Stimulated activated CD4-positive, alpha-beta T cell treated with anti-CD3 and anti-CD28 coated beads, Interleukin-15, amount 100 ng/mL, for 48 hours (primary cell): ENCODE measurements at regions not wholly inside any gene's neighbourhood (a gene's known extent, or its start where the extent isn't known, plus 50 kb on each side); places are given as distances from the start of the nearest gene placed in this dataset.

Source experiments
- DNase-seq, 2 donors: peaks; one replicate each; pipeline ENCODE4 v3.0.0-alpha.2; 2020; ENCODE audit warnings: low read depth in 2 of 2

DNA sequence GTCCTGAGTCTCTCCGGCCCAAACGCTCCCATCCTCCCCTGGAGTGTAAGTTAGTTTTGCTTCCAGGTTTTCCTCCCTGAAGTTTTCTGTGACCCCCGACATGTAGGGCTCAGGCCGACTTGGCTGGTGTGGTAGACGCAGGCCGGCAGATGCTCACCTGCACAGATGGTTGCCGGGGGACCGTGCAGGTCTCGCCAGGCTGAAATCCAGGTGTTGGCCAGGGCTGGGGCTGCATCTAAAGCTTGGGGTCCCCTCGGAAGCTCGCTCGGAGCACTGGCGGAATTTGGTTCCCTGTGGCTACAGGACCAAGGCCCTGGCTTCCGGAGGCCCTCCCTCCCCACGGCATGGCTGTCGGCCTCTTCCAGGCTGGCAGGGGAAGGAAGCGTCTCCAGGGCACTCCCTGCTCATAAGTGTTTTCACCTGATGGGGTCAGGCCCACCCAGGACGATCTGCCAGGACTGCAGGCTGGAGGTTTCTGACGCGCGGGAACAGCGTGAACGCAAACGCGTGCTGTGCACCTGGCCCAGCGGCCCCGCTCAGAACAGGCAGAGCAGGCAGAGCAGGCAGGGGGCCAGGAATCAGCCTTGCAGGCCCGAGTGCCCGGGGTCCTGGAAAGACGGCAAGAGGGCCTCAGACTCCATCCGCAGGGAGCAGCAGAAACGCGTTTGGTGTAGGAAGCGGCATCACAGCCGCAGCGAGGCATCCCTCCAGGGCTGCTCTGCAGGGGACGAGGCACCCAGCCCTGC lies 258.2 kb downstream of the BRD1 start:
- no peak for DNase-seq

DNA sequence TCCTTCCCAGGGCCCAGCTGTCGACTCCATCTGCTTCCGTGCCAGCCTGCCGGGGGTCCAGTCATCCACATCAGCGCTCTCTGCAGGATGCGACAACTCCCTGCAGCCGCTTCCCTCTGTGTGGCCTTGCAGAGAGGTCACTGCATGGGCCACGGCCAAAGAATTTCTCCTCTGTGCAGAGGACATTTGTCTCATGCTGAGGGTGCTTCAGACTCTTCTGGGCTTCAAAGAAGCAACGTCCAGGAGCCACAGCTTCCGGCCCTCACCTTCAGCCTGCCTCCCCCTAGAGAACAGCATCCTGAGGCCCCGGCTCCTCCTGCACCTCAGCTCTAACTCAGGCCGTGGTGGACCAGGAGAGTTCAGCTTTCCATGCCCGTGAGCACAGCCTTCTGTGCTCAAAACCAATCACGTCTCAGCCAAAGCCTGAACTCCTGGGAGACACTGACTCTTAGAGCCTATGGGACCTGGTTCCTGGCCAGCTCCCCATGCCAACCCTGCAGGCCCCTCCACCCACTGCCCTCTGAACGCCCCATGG lies 258.9 kb downstream of the BRD1 start:
- no peak for DNase-seq

DNA sequence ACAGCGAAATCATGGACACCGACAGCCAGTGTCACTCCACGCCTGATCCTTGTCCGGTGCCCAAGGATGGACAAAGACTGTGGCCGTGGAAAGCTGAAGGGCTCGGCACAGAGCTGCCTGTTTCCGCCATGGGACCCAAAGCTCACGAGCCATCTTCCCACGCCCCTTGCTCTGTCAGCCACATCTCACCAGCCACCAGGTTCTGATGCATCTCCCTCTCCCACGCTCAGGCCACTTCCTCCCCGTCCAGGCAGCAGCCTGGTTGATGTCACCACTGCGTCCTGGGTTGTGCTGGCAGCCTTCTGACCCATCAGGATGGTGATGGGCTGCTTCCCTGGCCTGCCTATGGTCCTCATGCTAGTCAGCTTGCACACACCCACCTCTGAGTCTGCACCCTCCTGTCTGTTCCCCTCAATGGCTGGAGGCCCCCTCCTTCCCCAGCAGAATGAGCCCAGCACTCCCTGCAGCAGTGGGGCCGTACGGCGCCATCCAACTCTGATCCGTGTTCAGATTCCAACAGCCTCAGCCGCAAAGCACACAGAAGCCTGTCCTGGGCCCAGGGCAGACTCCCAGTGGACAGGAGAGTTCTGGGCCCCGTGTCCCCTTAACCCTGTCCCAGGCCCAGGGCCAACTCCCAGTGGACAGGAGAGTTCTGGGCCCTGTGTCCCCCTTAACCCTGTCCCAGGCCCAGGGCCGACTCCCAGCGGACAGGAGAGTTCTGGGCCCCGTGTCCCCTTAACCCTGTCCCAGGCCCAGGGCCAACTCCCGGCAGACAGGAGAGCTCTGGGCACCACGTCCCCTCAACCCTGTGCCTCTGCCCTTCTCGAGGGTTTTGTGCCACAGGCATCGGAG lies 259.5 kb downstream of the BRD1 start:
- no peak for DNase-seq

DNA sequence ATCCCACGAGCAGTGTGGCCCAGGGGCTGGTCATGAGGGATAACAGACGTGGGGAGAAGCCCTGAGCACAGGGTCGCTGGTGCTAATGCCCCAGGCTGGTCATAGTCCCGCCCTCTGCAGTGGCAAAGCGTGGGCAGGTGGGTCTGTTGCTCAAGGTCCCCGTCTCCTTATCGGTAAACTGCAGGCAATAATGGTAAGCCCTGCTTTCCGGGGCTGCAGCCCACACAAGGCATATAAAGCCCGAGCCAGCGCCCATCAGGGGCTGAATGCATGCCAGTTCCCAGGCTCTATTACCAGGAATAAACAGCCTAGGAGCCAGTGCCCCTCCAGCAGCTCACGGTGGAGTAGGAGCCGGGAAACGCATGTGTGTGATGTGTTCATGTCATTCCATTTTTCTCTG lies 261.0 kb downstream of the BRD1 start:
- DNase-seq, result no peak

DNA sequence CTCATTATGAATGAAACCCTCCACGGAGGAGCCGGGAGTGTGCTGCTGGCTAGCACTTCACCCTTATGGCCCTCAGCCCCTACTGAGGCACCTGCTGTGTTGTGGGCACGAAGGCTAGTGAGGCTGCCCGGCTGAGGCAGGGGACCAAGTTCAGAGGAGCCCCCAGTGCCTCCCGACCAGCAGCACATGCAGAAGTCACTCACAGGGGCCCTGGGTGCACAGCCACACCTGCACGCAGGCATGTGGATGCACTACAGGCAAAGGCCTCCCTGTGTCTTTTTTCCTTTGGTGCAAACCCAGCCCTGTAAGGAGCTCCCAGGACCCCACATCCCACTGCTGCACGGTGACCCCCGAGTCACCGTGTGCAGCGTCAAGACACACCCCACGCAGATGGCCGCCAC lies 261.5 kb downstream of the BRD1 start:
- DNase-seq, result no peak

DNA sequence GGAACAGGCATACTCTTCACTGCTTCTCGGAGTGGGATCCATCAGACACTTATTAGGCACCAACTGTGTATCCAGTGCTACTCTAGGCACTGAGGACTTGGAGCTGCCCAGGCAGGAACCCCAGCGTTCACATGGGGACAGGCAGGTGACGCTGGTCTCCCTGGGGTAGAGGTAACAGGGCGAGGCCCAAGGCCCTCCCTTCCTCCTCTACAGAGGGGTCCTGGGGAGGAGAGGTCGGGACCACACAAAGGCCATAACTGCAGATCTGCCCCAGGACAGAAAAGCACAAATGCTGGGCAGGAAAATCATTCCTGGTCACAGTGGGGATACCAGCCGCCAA lies 262.2 kb downstream of the BRD1 start:
- DNase-seq, result no peak

DNA sequence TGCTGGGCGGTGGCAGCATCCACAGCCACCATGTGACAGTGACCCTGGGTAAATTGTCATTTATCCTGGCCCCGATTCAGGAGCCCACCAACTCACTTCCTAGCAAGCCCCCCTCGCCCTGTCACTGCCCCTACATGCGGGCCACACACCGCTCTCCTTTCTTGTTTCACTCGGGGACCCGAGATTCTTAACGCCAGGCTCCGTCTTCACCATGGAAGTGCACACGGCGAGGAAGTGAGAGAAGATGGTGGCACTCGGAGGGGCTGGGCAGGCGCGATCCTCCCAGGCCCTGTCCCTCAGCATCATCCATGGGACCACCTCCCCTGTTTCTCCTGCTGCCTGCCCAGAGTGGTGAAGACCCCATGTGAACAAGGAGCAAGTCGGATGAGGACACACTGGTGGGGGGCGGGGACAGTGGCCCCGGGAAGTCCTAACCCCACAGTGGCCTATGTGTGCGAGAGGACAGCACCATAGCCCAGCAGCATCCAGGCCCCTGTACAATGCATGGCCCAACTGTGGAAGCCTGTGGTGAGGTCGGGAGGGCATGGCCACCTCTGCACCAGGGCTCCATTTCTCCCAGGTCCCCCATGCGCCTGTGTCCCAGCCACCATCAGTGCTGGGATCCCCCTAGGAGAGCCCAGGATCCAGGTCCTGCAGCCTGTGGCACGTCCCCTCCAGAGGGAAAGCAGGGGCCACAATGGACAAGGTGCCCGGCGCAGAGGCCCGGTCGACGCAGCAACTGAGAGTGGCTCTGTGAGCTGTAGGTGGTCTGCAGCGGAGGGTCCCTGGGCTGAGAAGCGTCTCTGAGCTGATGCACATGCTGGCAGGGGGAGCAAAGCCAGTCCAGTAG lies 262.8 kb downstream of the BRD1 start:
- no peak for DNase-seq

DNA sequence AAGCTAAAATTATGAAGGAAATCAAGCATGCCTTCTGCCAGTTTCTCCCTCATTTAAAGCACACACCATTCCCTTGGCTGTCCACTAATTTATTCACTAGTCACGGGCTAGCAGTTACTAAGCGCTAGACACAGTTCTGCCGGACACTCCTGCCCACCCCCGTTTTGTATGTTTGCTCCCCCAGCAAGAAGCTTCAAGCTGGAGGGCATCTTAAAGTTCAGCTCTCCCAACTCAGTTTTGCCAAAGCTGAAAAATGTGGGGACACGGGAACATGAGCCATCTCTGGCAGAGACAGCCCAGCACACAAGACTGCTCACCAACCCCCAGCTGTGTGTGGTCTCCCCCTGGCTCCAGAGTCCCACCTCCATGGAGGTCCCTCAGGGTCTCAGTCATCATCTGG lies 263.6 kb downstream of the BRD1 start:
- no peak for DNase-seq

DNA sequence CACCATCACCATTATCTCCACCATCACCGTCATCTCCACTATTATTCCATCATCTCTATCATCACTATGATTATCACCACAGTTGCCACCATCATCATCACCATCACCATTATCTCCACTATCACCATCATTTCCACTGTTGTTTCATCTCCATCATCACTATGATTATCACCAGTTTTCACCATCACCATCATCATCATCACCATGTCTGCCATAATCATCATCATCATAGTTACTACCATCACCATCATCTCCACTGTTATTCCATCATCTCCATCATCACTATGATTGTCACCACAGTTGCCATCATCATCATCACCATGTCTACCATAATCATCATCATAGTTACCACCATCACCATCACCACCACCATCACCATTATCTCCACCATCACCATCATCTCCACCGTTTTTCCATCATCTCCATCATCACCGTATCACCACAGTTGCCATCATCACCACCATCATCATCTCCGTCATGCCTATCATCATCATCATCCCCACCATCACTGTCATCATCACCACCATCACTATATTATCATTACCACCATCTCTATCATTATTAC lies 264.9 kb downstream of the BRD1 start:
- DNase-seq, result no peak

DNA sequence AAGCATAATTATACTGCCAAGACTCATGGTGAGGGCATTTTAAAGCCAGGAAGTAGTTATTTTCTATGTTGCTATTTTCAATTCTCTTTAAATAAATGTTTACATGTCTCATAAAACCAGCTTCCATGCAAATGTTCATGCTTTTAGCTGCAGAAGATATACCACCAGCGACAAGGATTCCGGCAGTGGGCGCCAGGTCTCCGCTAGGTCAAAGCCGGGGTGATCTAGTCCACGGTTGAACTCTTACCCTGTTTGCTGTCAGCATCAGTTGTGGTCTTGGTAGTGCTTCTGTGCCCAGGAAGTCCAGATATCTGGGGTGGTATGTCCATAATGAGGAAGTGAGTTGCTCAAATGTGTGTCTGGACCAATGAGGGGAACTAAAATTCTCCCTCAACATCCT lies 265.7 kb downstream of the BRD1 start:
- DNase-seq, result no peak

DNA sequence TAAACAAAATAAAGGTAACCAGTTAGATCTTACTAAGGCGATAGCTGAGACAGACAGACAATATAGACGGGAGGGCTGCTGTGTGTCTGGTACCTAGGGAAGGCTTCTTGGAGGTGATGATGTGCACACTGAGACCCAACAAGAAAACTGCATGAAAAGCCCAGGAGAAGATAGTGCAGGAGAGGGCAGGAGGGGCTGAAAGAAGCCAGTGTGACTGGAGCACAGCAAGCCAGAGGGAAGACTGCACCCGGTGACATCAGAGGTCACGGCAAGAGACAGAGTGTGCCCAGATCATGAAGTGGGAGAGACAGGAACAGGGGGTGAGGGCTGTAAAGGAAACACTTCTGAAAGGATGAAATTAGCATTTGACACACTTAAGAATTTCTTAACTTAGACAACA lies 266.3 kb downstream of the BRD1 start:
- DNase-seq, result no peak

DNA sequence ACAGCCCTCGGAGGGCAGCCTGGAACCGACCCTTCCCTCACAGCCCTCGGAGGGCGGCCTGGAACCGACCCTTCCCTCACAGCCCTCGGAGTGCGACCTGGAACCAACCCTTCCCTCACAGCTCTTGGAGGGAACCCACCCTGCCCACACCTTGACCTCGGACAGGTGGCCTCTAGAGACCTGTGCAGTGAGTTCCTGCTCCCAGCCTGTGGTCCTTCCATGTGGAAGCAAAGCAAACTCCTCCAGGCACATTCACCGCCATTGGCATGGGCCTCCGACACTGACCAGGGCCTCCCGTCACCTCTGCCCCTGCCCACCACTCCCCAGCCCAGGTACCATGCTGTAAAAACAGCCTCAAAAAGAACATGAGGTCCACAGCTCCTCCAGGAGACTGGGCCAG lies 272.1 kb downstream of the BRD1 start:
- no peak for DNase-seq

DNA sequence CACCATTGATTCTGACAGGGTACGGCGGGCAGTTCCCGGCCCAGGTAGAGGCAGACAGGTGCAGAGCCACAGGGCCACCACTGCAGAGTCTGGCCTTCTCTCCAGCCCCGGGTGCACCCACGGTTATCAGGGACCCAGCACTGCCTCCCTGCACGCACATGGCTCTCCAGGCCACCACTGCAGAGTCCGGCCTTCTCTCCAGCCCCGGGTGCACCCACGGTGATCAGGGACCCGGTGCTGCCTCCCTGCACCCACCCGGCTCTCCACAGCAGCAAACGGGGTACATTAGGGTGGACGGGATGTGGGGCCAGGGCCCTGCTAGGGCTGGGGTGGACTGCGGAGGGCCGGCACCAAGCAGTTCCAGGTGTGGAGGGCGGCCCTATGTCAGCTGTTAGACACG lies 272.9 kb downstream of the BRD1 start:
- no peak for DNase-seq

DNA sequence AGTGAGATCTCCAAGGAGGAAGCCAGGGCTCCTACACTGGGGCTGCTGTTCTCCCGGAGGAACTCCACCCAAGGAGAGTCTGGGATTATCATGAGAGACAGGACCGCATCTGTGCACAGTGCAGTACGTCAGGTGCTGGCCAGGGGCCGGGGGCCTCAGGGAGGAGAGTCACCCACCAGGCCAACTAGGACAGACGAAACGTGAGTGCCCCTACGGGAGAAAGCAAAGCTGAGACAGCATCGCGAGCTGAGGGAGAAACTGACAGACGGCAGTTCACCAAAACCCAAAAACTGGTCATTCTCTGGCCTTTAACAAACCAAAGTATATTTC lies 273.4 kb downstream of the BRD1 start:
- no peak for DNase-seq

DNA sequence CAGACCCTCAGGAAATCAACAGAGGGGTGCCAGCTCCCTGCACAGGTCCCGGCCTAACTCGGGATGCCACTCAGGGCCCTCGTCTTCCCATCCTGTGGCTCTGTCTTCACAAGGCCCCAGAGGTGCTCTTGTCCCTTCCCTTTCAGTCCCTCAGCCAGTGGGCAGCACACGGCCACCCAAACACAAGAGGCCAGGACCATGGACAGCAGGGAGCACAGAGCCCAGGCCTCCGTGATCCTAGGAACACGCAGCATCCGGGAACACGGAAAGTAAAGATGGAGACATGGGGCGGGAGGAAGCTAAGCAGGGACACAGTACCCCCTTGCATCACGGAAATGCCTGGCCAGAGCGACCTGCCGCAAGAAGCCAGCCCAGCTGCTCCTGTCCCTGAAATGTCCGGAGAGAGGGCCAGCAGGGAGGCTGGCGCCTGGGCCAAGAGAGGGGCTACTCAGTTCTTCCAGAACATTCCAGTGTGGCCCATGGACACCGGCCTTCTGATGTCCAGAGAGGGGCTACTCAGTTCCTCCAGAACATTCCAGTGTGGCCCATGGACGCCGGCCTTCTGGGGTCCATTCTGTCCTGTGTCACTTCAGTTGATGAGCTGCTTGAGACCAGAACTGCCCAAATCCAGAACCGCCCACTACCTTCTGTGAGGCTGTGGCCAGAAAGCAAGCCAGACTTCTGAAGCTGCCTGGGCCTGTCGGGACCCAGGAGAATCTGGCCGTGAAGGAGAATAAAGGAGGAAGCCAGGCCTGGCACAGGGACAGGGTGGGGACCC lies 274.0 kb downstream of the BRD1 start:
- no peak for DNase-seq

DNA sequence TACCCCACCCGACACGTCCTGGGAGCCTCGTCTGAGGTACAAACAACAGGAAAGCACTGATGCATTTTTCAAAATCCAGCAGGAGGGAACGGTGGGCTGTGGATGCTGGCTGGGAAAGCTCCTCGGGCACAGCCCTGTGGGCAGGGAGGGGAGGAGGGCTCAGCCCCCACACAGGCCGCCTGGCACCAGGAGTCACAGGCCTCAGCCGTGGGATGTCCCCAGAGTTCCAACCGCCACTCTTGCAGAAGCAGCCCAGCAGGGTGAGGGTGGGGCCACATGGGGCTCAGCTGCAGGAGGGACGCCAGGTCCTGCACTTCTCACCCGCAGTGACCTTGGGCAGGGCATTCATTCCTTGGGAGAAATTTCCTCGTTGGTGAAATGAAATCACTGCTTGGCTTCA lies 274.6 kb downstream of the BRD1 start:
- no peak for DNase-seq

DNA sequence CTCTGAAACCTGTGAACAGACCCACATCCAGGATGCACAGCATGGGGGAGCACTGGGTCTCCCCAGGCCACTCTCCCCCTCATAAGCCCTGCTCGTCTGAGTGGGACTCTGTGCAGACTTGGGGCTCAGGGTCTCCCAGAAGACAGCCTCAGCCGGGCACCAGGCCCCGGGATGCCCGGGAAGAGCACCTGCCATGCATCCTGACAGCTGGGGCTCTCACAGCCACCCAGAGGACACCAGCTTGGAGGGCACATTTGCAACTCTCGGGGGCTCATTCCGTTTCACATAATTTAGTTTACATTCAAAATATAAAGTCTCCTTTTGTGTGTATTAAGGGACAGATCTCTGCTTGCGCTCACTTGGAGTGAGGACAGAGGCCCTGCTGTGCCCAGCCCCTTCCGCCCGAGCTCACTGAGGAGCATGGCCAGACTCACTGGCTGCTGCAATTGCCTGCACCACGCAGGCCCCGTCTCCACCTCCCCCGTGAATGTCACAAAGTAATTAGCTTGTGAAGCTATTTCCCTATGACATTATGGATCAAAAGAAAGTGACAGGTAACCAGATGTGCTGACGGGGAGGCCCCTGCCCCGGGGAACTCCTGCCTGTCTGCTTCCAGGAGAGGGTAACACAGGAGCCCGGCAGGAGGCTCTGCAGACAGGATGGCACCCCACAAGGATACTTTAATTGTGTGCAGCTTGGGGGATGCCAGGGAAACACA lies 275.6 kb downstream of the BRD1 start:
- DNase-seq, result no peak

DNA sequence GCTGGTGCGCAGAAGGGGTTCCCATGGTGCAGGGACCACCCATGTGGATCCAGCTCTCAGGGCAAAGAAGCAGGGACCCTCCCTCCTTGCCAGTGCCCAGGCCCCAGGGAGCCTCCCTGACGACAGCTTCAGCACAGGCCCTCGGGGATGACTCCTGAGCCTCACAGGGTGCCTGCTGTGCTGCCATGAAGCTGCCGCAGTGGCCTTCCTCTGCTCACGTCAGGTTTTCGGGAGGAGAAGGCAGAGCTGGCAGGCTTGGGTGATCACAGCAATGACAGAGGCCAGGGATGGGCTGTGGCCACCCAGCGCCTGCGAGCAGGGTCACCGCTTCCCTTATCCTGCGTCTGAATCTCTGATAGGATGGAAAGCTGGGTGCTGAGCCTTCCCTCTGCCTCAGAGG lies 276.2 kb downstream of the BRD1 start:
- no peak for DNase-seq

DNA sequence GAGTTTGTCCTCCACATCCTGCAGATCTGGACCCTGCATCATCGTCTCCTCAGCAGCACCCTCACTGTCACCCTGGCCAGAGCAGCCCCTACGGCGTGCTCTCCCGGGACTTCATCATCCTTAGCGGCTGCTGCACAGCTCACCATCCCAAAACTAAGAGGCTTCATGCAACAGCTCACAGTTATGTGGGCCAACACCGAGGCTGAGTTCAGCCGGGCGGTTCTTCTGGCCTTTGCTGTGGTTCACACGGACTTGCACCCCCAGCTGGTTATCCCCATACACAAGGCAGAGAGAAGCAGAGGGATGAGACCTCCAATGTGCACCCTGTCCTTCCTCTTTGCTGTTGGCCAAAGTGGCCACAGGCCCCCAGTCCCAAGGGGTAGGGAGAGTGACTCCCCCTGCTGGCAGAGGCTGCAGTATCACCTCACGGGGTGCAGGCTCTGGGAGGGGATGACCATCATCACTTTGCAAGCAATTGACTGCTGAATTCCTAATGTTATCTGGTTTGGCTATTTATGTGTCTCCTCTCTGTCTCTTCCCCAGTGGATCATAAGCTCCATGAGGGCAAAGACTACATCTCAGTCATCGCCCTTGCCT lies 276.8 kb downstream of the BRD1 start:
- no peak for DNase-seq

DNA sequence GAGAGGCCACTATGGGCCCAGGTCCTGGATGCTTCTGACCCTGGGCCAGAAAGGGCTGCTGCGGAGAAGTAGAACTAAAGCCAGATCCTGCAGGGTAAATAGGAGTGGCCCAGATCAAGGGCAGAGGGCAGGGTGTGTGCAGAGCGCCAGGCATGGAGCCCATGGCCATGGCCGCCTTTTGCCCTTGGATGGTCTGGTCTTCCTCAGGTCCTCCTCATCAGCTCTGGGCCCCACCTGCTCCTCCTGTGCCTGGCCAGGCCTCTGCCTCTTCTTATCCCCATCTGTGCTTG lies 277.6 kb downstream of the BRD1 start:
- no peak for DNase-seq
